ENCODE measurements at regions not wholly inside any gene's neighbourhood (a gene's known extent, or its start where the extent isn't known, plus 50 kb on each side); places are given as distances from the start of the nearest gene placed in this dataset.

GRCh38 chr7:15853832-15854470 lies 167.5 kb upstream of the MEOX2 start:
- Histone ChIP-seq H3K27ac (ENCODE audit: low read length) (no peak overlapping the region), H3K4me1 (ENCODE audit: control insufficient read depth, insufficient read depth, low read length) (no peaks in the 10 kb centered on the region), H3K4me3 (ENCODE audit: low read depth in 2 of 2, low read length in 2 of 2) (no peak overlapping the region), H3K9me3 (ENCODE audit: control insufficient read depth, insufficient read depth, low read depth, low read length) (peaks cover 5% of the 10 kb centered on the region; the same call in 1 of the 2 replicates), H3K27me3 (ENCODE audit: control insufficient read depth, insufficient read depth, low read length) (no peaks in the 10 kb centered on the region), H3K36me3 (ENCODE audit: control insufficient read depth, insufficient read depth, low read length) (no peaks in the 10 kb centered on the region)
- TF ChIP-seq TCF7L2 (IDR thresholded peaks at IDR 0.05; ENCODE audit: low read depth, low read length): no peak
- no peak for TF ChIP-seq SIN3A (IDR thresholded peaks at IDR 0.05; ENCODE audit: borderline replicate concordance, insufficient read depth, low read depth, low read length)
- TF ChIP-seq REST (IDR thresholded peaks at IDR 0.05; ENCODE audit: insufficient read depth in 1 of 2, low read depth in 2 of 2, low read length in 1 of 2): no peak
- no peak for DNase-seq (ENCODE audit: low read depth, low spot score)
- no peak for ATAC-seq
- in situ Hi-C loops (cut with HindIII; ENCODE audit: low pct_unique_long_range_greater_than_20kb, low sequenced_read_pairs) (no loop called here), intact Hi-C loops (cut with micrococcal nuclease; ENCODE audit: unreplicated experiment) (no loop called here)
- CTCF ChIA-PET: no interaction called here
- BruUV-seq (replicated peaks): no TSS peak
- POLR2A ChIA-PET: no interaction called here

- in situ Hi-C loops (cut with HindIII; ENCODE audit: low pct_unique_long_range_greater_than_20kb, low sequenced_read_pairs) (no loop called here), intact Hi-C loops (cut with micrococcal nuclease; ENCODE audit: unreplicated experiment) (no loop called here)
- ChIA-PET POLR2A (no interaction called here), CTCF (no interaction called here)
- no peak for TF ChIP-seq CTCF (IDR thresholded peaks at IDR 0.05)
- peaks cover 3% of the 10 kb centered on the region; the same call in 1 of the 2 replicates for H3K9me3 ChIP-seq (ENCODE audit: control insufficient read depth, insufficient read depth, low read depth, low read length)
- H3K36me3 ChIP-seq (ENCODE audit: control insufficient read depth, insufficient read depth, low read length): no peaks in the 10 kb centered on the region
- no peak overlapping the region for H3K27ac ChIP-seq (ENCODE audit: low read length)
- no peaks in the 10 kb centered on the region for H3K4me1 ChIP-seq (ENCODE audit: control insufficient read depth, insufficient read depth, low read length)
- no peak overlapping the region for H3K4me3 ChIP-seq (ENCODE audit: low read depth in 2 of 2, low read length in 2 of 2)
- ATAC-seq (no peak), DNase-seq (ENCODE audit: low read depth, low spot score) (no peak)
- no peaks in the 10 kb centered on the region for H3K27me3 ChIP-seq (ENCODE audit: control insufficient read depth, insufficient read depth, low read length)
- BruUV-seq (replicated peaks): no TSS peak
These were observed 164.7 kb upstream of the MEOX2 start for GRCh38 chr7:15851201-15851600.

GRCh38 chr7:15848901-15849300 lies 162.4 kb upstream of the MEOX2 start:
- TF ChIP-seq POLR2AphosphoS5 (IDR thresholded peaks at IDR 0.05; ENCODE audit: low read depth, low read length) (no peak), SIN3A (IDR thresholded peaks at IDR 0.05; ENCODE audit: borderline replicate concordance, insufficient read depth, low read depth, low read length) (no peak), TCF7L2 (IDR thresholded peaks at IDR 0.05; ENCODE audit: low read depth, low read length) (no peak), CTCF (IDR thresholded peaks at IDR 0.05) (no peak), REST (IDR thresholded peaks at IDR 0.05; ENCODE audit: insufficient read depth in 1 of 2, low read depth in 2 of 2, low read length in 1 of 2) (no peak)
- no TSS peak for BruUV-seq (replicated peaks)
- ChIA-PET CTCF (no interaction called here), POLR2A (no interaction called here)
- DNase-seq (ENCODE audit: low read depth, low spot score): no peak
- Histone ChIP-seq H3K4me3 (ENCODE audit: low read depth in 2 of 2, low read length in 2 of 2) (no peak overlapping the region), H3K4me1 (ENCODE audit: control insufficient read depth, insufficient read depth, low read length) (no peaks in the 10 kb centered on the region), H3K9me3 (ENCODE audit: control insufficient read depth, insufficient read depth, low read depth, low read length) (no peaks in the 10 kb centered on the region; the same call in 1 of the 2 replicates), H3K27me3 (ENCODE audit: control insufficient read depth, insufficient read depth, low read length) (no peaks in the 10 kb centered on the region), H3K27ac (ENCODE audit: low read length) (no peak overlapping the region), H3K36me3 (ENCODE audit: control insufficient read depth, insufficient read depth, low read length) (no peaks in the 10 kb centered on the region)
- in situ Hi-C loops (cut with HindIII; ENCODE audit: low pct_unique_long_range_greater_than_20kb, low sequenced_read_pairs) (no loop called here), intact Hi-C loops (cut with micrococcal nuclease; ENCODE audit: unreplicated experiment) (no loop called here)
- ATAC-seq: no peak

Data from Panc1 (cell line).